ENCODE measurements at regions not wholly inside any gene's neighbourhood (a gene's known extent, or its start where the extent isn't known, plus 50 kb on each side); places are given as distances from the start of the nearest gene placed in this dataset.
"Not testable (repeated sequence)": the region's sequence is repeated elsewhere in the genome, so short reads cannot be mapped to it uniquely, and the experiment has no call there.

- DNase-seq (ENCODE audit: insufficient read length), result no peak
- no peak for FAIRE-seq
- TF ChIP-seq POLR2AphosphoS5 (IDR thresholded peaks at IDR 0.05; ENCODE audit: low read depth, low read length) (no peak), POLR2A (IDR thresholded peaks at IDR 0.05; ENCODE audit: low read depth, low read length) (no peak), TAF1 (IDR thresholded peaks at IDR 0.05; ENCODE audit: borderline replicate concordance, low read depth, low read length) (no peak)
These were observed 214.0 kb downstream of the SATB1 start for GRCh38 chr3:18211116-18211515.

DNA sequence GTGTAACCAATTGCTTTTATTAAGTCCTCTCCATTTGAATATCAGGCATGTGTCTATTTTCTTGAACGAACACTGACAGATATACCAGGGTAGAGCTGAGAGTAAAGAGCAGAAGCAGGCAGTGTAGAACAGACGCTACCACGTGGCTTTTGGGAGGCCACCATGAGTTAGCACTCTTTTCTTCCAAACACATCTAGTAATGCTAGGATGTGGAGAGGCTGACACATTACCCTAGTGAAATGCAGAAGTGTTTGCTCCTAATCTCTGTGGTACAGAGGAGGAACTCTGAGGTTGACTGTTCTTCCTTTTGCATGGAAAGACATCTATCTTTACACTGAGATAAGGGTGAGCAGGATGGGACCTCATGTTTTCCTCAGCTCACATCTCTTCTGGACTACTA lies 216.3 kb downstream of the SATB1 start:
- FAIRE-seq (no peak), DNase-seq (ENCODE audit: insufficient read length) (no peak)
- TF ChIP-seq TAF1 (IDR thresholded peaks at IDR 0.05; ENCODE audit: borderline replicate concordance, low read depth, low read length) (no peak), POLR2A (IDR thresholded peaks at IDR 0.05; ENCODE audit: low read depth, low read length) (no peak), POLR2AphosphoS5 (IDR thresholded peaks at IDR 0.05; ENCODE audit: low read depth, low read length) (no peak)

DNA sequence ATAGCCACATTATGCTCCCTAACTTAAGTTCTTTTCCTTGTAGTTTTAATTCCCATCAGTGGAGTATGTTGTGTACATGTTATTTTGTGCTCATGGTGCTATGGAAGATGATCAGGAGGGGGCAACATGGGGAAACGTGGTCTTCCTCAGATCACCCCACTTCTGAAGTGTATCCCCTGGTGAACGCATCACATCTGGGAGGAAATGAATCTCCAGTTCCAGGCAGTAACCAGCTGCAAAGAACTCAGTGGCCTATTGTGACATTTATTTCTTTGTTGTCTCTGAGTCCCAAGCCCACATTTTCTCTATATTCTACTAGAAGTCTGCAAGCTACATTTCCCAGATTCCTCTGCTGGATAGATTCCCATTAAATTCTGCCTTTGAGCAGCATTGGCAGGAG lies 217.0 kb downstream of the SATB1 start:
- FAIRE-seq (no peak), DNase-seq (ENCODE audit: insufficient read length) (no peak)
- TF ChIP-seq TAF1 (IDR thresholded peaks at IDR 0.05; ENCODE audit: borderline replicate concordance, low read depth, low read length) (no peak), POLR2AphosphoS5 (IDR thresholded peaks at IDR 0.05; ENCODE audit: low read depth, low read length) (no peak), POLR2A (IDR thresholded peaks at IDR 0.05; ENCODE audit: low read depth, low read length) (no peak)

GRCh38 chr3:18207226-18207625 lies 217.9 kb downstream of the SATB1 start:
- no peak for DNase-seq (ENCODE audit: insufficient read length)
- FAIRE-seq, result no peak
- TF ChIP-seq TAF1 (IDR thresholded peaks at IDR 0.05; ENCODE audit: borderline replicate concordance, low read depth, low read length) (no peak), POLR2AphosphoS5 (IDR thresholded peaks at IDR 0.05; ENCODE audit: low read depth, low read length) (no peak), POLR2A (IDR thresholded peaks at IDR 0.05; ENCODE audit: low read depth, low read length) (no peak)

- not testable (repeated sequence) for FAIRE-seq; DNase-seq (ENCODE audit: insufficient read length)
These were observed 219.4 kb downstream of the SATB1 start for GRCh38 chr3:18205701-18206100.

DNA sequence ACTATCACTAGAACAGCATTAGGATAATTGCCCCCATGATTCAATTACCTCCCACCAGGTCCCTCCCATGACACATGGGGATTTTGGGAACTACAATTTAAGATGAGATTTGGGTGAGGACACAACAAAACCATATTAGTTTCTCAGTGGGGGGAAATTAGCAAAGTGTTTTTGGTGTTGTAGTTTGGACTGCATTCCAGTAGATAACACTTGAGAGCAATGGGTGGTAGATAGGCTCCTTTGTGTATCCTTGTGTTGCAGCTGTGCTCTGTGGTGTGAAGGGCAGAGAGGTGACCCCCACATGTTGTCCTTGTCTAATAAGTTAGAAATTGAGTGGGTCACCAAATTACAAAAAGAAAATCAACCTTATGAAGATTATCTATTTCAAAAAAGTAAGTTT lies 223.8 kb downstream of the SATB1 start:
- FAIRE-seq, result no peak
- DNase-seq (ENCODE audit: insufficient read length), result no peak
- TF ChIP-seq POLR2A (IDR thresholded peaks at IDR 0.05; ENCODE audit: low read depth, low read length) (no peak), POLR2AphosphoS5 (IDR thresholded peaks at IDR 0.05; ENCODE audit: low read depth, low read length) (no peak), TAF1 (IDR thresholded peaks at IDR 0.05; ENCODE audit: borderline replicate concordance, low read depth, low read length) (no peak)

DNA sequence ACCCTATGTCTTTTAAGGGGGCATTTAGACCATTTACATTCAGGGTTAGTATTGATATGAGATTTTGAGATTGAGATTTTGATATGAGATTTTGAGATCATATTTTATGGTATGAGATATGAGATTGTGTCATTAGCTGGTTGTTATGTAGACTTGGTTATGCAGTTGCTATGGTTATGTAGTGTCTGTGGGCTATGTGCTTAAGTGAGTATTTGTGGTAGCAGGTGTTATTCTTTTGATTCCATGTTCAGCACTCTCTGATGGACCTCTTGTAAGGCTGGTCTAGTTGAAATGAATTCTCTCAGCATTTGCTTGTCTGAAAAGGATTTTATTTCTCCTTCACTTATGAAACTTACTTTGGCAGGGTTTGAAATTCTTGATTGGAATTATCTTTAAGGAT lies 225.4 kb downstream of the SATB1 start:
- FAIRE-seq (no peak), DNase-seq (ENCODE audit: insufficient read length) (no peak)
- no peak for TF ChIP-seq POLR2A (IDR thresholded peaks at IDR 0.05; ENCODE audit: low read depth, low read length)
- TF ChIP-seq TAF1 (IDR thresholded peaks at IDR 0.05; ENCODE audit: borderline replicate concordance, low read depth, low read length), result no peak
- TF ChIP-seq POLR2AphosphoS5 (IDR thresholded peaks at IDR 0.05; ENCODE audit: low read depth, low read length), result no peak

DNA sequence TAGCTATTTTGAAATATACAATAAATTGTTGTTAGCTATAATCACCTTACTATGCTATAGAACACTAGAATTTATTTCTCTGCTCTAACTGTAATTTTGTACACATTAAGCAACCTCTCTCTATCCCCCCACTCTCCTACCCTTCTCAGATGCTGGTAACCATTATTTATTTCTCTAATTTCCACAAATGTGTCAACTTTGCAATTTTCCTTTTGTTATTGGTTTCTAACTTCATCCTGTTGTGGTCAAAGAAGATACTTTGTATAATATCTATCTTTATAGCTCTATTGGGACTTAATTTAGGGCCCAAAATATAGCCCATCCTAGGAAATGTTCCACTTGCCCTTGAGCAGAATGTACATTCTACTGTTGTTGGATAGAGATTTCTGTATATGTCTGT lies 229.3 kb downstream of the SATB1 start:
- TF ChIP-seq POLR2AphosphoS5 (IDR thresholded peaks at IDR 0.05; ENCODE audit: low read depth, low read length) (no peak), POLR2A (IDR thresholded peaks at IDR 0.05; ENCODE audit: low read depth, low read length) (no peak), TAF1 (IDR thresholded peaks at IDR 0.05; ENCODE audit: borderline replicate concordance, low read depth, low read length) (no peak)
- DNase-seq (ENCODE audit: insufficient read length) (no peak), FAIRE-seq (no peak)

- FAIRE-seq (no peak), DNase-seq (ENCODE audit: insufficient read length) (no peak)
- no peak for TF ChIP-seq POLR2A (IDR thresholded peaks at IDR 0.05; ENCODE audit: low read depth, low read length)
- TF ChIP-seq POLR2AphosphoS5 (IDR thresholded peaks at IDR 0.05; ENCODE audit: low read depth, low read length), result no peak
- no peak for TF ChIP-seq TAF1 (IDR thresholded peaks at IDR 0.05; ENCODE audit: borderline replicate concordance, low read depth, low read length)
These were observed 230.7 kb downstream of the SATB1 start for GRCh38 chr3:18194431-18194830.

DNA sequence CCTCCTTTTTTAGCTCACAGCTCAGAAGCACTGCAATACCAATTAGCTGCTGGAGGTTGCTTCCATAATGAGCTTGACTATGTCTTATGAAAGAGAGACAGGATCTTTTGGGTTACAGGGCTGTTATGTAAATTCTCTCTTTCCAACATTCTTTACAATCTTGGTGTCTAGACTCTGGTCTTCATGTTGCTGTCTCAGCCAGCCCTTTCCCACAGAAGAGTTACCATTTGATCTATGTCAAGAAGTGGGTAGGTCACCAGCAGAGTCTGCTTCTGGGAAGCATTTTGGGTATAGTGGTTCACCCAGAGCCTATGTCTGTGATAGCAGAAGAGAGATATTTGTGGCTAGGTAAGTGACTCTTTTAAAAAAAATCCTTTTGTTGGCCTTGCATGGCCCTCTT lies 234.5 kb downstream of the SATB1 start:
- FAIRE-seq (no peak), DNase-seq (ENCODE audit: insufficient read length) (no peak)
- TF ChIP-seq POLR2A (IDR thresholded peaks at IDR 0.05; ENCODE audit: low read depth, low read length), result no peak
- no peak for TF ChIP-seq TAF1 (IDR thresholded peaks at IDR 0.05; ENCODE audit: borderline replicate concordance, low read depth, low read length)
- TF ChIP-seq POLR2AphosphoS5 (IDR thresholded peaks at IDR 0.05; ENCODE audit: low read depth, low read length), result no peak

DNA sequence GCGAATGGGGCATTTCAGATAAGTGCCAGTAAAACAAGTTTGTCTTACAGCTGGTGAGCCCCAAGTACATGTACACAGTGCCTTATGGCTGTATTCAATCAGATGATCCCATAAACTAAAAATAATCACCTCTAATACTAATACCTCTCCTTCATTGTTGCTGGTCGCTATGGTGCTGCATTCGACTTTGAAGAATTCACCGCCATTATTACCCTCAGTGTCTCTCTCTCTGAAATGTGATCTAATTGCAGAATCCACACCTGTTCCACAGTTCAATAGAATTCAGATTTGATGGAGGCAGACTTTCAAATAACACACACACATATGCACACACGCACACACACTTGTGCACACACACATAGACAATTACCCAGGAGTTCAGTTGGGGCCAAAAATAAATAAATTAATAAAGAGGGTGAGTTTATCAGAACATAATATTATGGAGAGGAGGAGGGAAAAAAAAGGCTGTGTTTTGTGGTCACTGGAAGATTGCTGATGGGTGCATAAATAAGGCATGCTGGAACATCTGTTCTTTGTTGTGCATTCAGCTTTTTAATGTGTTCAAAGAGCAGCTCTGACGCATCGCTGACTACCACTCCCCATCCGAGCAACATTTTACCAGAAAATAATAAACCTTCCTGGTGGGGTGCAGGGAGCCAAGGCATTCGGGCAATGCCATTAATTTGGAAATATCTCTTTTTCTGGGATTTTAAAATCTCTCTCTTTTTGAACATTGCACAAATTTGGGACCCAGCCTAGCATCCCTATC lies 235.7 kb downstream of the SATB1 start:
- TF ChIP-seq POLR2A (IDR thresholded peaks at IDR 0.05; ENCODE audit: low read depth, low read length), result no peak
- TF ChIP-seq POLR2AphosphoS5 (IDR thresholded peaks at IDR 0.05; ENCODE audit: low read depth, low read length), result no peak
- TF ChIP-seq TAF1 (IDR thresholded peaks at IDR 0.05; ENCODE audit: borderline replicate concordance, low read depth, low read length), result no peak
- no peak for FAIRE-seq
- DNase-seq (ENCODE audit: insufficient read length), result no peak

DNA sequence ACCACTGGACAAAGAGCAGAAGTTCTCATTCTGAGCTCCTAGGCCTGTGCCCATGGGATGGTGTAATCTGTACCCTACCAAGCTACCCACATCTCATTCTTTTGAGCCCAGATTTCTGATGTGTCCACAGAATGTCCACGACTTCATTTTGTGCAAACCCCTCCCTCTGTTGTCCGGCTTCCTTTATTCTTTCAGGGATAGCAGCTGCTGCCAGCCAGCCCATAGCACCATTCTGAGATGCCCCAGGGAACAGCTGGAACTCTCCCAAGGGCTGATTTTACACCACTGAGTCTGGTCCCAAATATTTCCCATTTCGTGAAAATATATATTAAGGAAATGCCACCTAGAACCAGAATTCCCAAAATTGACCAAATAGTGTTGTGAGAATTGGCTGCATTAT lies 236.6 kb downstream of the SATB1 start:
- TF ChIP-seq POLR2A (IDR thresholded peaks at IDR 0.05; ENCODE audit: low read depth, low read length) (no peak), TAF1 (IDR thresholded peaks at IDR 0.05; ENCODE audit: borderline replicate concordance, low read depth, low read length) (no peak), POLR2AphosphoS5 (IDR thresholded peaks at IDR 0.05; ENCODE audit: low read depth, low read length) (no peak)
- no peak for FAIRE-seq
- no peak for DNase-seq (ENCODE audit: insufficient read length)

Measured in GM12892 (cell line).